ENCODE measurements at regions not wholly inside any gene's neighbourhood (a gene's known extent, or its start where the extent isn't known, plus 50 kb on each side); places are given as distances from the start of the nearest gene placed in this dataset.

- no peak for DNase-seq
These were observed 101.5 kb upstream of the MGAT5 start for GRCh38 chr2:134152045-134153010.

- DNase-seq: no peak
These were observed 100.5 kb upstream of the MGAT5 start for GRCh38 chr2:134153294-134153880.

- DNase-seq: no peak
These were observed 99.6 kb upstream of the MGAT5 start for GRCh38 chr2:134154246-134154645.

- DNase-seq: no peak
These were observed 98.7 kb upstream of the MGAT5 start for GRCh38 chr2:134155134-134155533.

GRCh38 chr2:134158295-134158694, 95.6 kb upstream of the MGAT5 start:
- no peak for DNase-seq

- no peak for DNase-seq
These were observed 92.7 kb upstream of the MGAT5 start for GRCh38 chr2:134161170-134161547.

GRCh38 chr2:134163336-134163735, 90.5 kb upstream of the MGAT5 start:
- DNase-seq: no peak

GRCh38 chr2:134164306-134164705, 89.6 kb upstream of the MGAT5 start:
- no peak for DNase-seq

- DNase-seq: no peak
These were observed 86.9 kb upstream of the MGAT5 start for GRCh38 chr2:134167015-134167414.

GRCh38 chr2:134169788-134170187, 84.1 kb upstream of the MGAT5 start:
- DNase-seq: no peak

- no peak for DNase-seq
These were observed 83.6 kb upstream of the MGAT5 start for GRCh38 chr2:134170294-134170693.

- DNase-seq: no peak
These were observed 83.2 kb upstream of the MGAT5 start for GRCh38 chr2:134170700-134171099.

- no peak for DNase-seq
These were observed 80.4 kb upstream of the MGAT5 start for GRCh38 chr2:134173338-134174016.

- DNase-seq: no peak
These were observed 79.2 kb upstream of the MGAT5 start for GRCh38 chr2:134174711-134175110.

- DNase-seq: no peak
These were observed 78.0 kb upstream of the MGAT5 start for GRCh38 chr2:134175834-134176233.

GRCh38 chr2:134177351-134177931, 76.4 kb upstream of the MGAT5 start:
- no peak for DNase-seq

GRCh38 chr2:134178138-134178877, 75.6 kb upstream of the MGAT5 start:
- no peak for DNase-seq

- DNase-seq: no peak
These were observed 72.7 kb upstream of the MGAT5 start for GRCh38 chr2:134181219-134181618.

GRCh38 chr2:134183679-134184078, 70.2 kb upstream of the MGAT5 start:
- no peak for DNase-seq

- DNase-seq: no peak
These were observed 68.2 kb upstream of the MGAT5 start for GRCh38 chr2:134185639-134186038.

- no peak for DNase-seq
These were observed 64.7 kb upstream of the MGAT5 start for GRCh38 chr2:134189009-134189720.

All from GDM1 (cell line).